Omental fat pad (tissue), 3 donors: ENCODE measurements at regions not wholly inside any gene's neighbourhood (a gene's known extent, or its start where the extent isn't known, plus 50 kb on each side); places are given as distances from the start of the nearest gene placed in this dataset.

Experiments
- ATAC-seq: fragments of 150-250 bp; one replicate; pipeline ENCODE4 v1.9.1; 2016; ENCODE audit warnings: mild to moderate bottlenecking, moderate library complexity; ENCODE audit not compliant: low FRiP score
- DNase-seq: peaks from one replicate; pipeline ENCODE4 v3.0.0-alpha.2; 2019; ENCODE audit warnings: low spot score
- TF ChIP-seq, protein P1 (sequence below), 3 donors: fragments of 450-650 bp; IDR thresholded peaks; one replicate each; pipeline ENCODE4 v1.5.1; 2016 to 2017; ENCODE audit warnings: antibody characterized with exemption in 3 of 3, mild to moderate bottlenecking in 3 of 3, moderate library complexity in 2 of 3

DNA sequence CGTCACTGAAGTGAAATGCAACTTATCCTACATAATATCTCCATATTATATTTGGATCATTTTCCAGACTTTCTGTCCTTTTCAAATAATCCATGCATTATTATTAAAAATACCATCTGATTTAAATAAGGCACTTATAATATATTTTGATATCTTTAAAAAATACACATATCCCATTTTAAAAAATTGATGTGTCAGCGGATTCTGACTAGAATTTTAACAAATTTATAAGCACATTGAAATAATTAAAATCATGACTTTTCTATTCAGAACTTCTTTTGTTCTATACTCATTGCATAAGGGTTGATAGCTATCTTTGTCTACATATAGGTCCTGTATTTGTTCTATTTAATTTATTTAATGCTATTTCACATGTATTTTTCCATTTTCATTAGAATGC lies 199.0 kb upstream of the DSEL start:
- no peak for DNase-seq
- no peak for ATAC-seq
- TF ChIP-seq, protein P1, sequence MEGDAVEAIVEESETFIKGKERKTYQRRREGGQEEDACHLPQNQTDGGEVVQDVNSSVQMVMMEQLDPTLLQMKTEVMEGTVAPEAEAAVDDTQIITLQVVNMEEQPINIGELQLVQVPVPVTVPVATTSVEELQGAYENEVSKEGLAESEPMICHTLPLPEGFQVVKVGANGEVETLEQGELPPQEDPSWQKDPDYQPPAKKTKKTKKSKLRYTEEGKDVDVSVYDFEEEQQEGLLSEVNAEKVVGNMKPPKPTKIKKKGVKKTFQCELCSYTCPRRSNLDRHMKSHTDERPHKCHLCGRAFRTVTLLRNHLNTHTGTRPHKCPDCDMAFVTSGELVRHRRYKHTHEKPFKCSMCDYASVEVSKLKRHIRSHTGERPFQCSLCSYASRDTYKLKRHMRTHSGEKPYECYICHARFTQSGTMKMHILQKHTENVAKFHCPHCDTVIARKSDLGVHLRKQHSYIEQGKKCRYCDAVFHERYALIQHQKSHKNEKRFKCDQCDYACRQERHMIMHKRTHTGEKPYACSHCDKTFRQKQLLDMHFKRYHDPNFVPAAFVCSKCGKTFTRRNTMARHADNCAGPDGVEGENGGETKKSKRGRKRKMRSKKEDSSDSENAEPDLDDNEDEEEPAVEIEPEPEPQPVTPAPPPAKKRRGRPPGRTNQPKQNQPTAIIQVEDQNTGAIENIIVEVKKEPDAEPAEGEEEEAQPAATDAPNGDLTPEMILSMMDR (IDR thresholded peaks at IDR 0.05), result no peak

- DNase-seq (no peak), ATAC-seq (no peak)
- TF ChIP-seq, protein P1 (IDR thresholded peaks at IDR 0.05), result no peak
These were observed 194.1 kb upstream of the DSEL start for GRCh38 chr18:67710639-67711038.

DNA sequence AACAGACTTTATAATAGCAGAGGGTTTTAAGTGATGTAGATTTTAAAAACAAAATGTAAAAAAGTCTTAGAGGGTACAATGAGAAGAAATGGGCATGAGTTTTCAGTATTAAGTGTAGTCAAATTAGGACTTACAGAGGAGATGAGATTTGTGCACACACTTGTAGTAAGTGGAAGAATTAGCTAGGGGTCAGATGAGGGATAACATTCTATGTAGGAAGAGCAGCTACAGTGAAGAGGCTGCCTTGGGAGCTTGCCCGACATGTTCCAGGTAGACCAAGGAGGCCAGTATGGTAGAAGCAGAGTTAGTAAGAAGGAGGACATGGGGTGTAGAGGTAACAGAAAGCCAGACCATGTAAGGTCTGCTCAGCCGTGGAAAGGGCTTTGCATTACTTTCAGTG lies 189.2 kb upstream of the DSEL start:
- TF ChIP-seq, protein P1 (IDR thresholded peaks at IDR 0.05), result no peak
- DNase-seq (no peak), ATAC-seq (no peak)

GRCh38 chr18:67695684-67696083 lies 179.2 kb upstream of the DSEL start:
- no peak for ATAC-seq
- TF ChIP-seq, protein P1 (IDR thresholded peaks at IDR 0.05), result no peak
- DNase-seq, result no peak

- no peak for ATAC-seq
- DNase-seq, result no peak
- TF ChIP-seq, protein P1 (IDR thresholded peaks at IDR 0.05), result no peak
These were observed 178.3 kb upstream of the DSEL start for GRCh38 chr18:67694787-67695186.

- TF ChIP-seq, protein P1 (IDR thresholded peaks at IDR 0.05), result no peak
- ATAC-seq (no peak), DNase-seq (no peak)
These were observed 176.3 kb upstream of the DSEL start for GRCh38 chr18:67692811-67693210.

DNA sequence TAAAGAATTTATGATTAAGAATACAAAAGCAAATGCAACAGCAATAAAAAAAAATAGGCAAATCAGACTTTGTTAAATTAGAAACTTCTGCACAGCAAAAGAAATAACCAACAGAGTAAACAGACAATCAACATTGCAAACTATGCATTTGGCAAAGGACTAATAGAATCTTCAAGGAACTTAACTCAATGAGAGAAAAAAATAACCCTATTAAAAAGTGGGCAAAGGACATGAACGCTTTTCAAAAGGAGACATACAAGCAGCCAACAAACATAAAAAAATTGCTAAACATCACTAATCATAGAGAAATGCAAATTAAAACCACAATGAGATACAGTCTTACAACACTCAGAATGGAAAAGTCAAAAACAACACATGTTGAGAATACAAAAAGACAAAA lies 166.0 kb upstream of the DSEL start:
- DNase-seq (no peak), ATAC-seq (no peak)
- TF ChIP-seq, protein P1 (IDR thresholded peaks at IDR 0.05), result no peak
